Osteoblast (primary cell): ENCODE measurements at regions not wholly inside any gene's neighbourhood (a gene's known extent, or its start where the extent isn't known, plus 50 kb on each side); places are given as distances from the start of the nearest gene placed in this dataset.

Experiments
- DNase-seq: peaks from one replicate; pipeline ENCODE4 v3.0.0; 2011; ENCODE audit warnings: low spot score, mixed read lengths; ENCODE audit not compliant: insufficient read length; ENCODE audit errors: missing footprints
- H2AFZ ChIP-seq: 2 replicates; pipeline ENCODE4 v1.6.0; 2011; ENCODE audit warnings: mild to moderate bottlenecking, low read length
- H3K27ac ChIP-seq: 2 replicates; pipeline ENCODE4 v1.5.1; 2011; ENCODE audit warnings: mild to moderate bottlenecking, low read depth, low read length, moderate library complexity
- H3K27me3 ChIP-seq: 2 replicates; pipeline ENCODE4 v1.6.0; 2012; ENCODE audit warnings: mild to moderate bottlenecking, control low read depth, inconsistent platforms, low read length, moderate library complexity; ENCODE audit not compliant: insufficient read depth
- H3K36me3 ChIP-seq: 2 replicates; pipeline ENCODE4 v1.5.1; 2011; ENCODE audit warnings: mild to moderate bottlenecking, low read length, control low read depth, moderate library complexity; ENCODE audit not compliant: insufficient read depth
- H3K4me1 ChIP-seq: 2 replicates; pipeline ENCODE4 v1.5.1; 2011; ENCODE audit warnings: mild to moderate bottlenecking, low read length, control low read depth, moderate library complexity; ENCODE audit not compliant: insufficient read depth
- H3K4me2 ChIP-seq: 2 replicates; pipeline ENCODE4 v1.6.0; 2011; ENCODE audit warnings: mild to moderate bottlenecking, low read length; ENCODE audit not compliant: insufficient read depth
- H3K4me3 ChIP-seq: fragments of 200-600 bp; sonication (generic); 3 replicates; pipeline ENCODE4 v1.5.1; 2012; ENCODE audit warnings: mild to moderate bottlenecking, low read length, inconsistent platforms; ENCODE audit not compliant: insufficient read depth
- H3K79me2 ChIP-seq: 2 replicates; pipeline ENCODE4 v1.6.0; 2012; ENCODE audit warnings: mild to moderate bottlenecking, low read length, control low read depth, inconsistent platforms; ENCODE audit not compliant: insufficient read depth
- H3K9me3 ChIP-seq: 2 replicates; pipeline ENCODE4 v1.5.1; 2011; ENCODE audit warnings: low read depth, low read length, control low read depth
- H4K20me1 ChIP-seq: 2 replicates; pipeline ENCODE4 v1.6.0; 2012; ENCODE audit warnings: mild to moderate bottlenecking, low read length, control low read depth; ENCODE audit not compliant: insufficient read depth
- CTCF ChIP-seq: IDR thresholded peaks from 2 replicates; pipeline ENCODE4 v1.5.1; 2011; ENCODE audit warnings: mild to moderate bottlenecking, low read depth, low read length, moderate library complexity; ENCODE audit errors: extremely low read depth

DNA sequence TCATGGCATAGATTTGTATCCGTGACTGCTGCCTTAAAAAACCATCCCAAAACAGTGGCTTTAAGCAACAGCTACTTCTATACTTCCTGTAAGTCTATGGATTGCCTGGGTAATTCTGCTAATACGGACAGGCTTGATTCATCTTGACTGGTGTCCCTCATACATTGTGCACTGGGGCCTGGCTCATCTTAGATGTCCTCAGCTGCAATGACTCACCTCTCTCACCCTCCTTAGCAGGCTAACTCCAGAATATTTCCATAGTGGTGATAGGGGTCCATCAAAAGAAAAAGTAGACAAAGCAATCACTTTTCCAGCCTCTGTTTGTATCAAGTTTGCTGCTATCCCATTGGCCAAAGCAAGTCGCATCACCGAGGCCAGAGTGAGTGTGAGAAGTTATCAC lies 409.1 kb upstream of the KAZN start:
- no peaks in the 10 kb centered on the region for H4K20me1 ChIP-seq
- no peak overlapping the region for H3K4me2 ChIP-seq
- no peak overlapping the region for H3K4me3 ChIP-seq
- no peaks in the 10 kb centered on the region for H3K4me1 ChIP-seq
- no peaks in the 10 kb centered on the region for H3K79me2 ChIP-seq
- no peaks in the 10 kb centered on the region for H3K9me3 ChIP-seq
- DNase-seq: no peak
- H2AFZ ChIP-seq: no peak overlapping the region
- no peaks in the 10 kb centered on the region for H3K36me3 ChIP-seq
- H3K27ac ChIP-seq: no peak overlapping the region
- peaks cover 3% of the 10 kb centered on the region for H3K27me3 ChIP-seq
- TF ChIP-seq CTCF: no peak

DNA sequence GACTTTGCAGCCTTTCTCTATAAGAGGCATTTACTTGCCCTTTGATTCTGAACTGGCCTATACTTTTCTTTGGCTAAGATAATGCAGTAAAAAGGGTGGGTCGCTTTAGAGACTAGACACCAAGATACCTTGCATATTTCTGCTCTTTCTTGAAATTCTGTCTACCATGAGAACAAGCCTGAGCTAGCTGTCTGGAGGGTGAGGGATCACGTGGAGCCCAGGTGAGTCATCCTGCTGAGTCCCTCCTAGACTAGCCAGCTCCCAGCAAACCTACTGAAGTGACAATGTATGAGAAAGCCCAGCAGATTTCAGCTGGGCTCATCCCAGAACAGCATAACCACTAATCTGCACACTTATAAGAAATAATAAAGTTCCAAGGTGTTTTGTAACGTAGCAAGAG lies 408.0 kb upstream of the KAZN start:
- TF ChIP-seq CTCF: no peak
- H3K27me3 ChIP-seq: no peaks in the 10 kb centered on the region
- no peak overlapping the region for H2AFZ ChIP-seq
- H3K4me1 ChIP-seq: no peaks in the 10 kb centered on the region
- H3K9me3 ChIP-seq: no peaks in the 10 kb centered on the region
- H3K79me2 ChIP-seq: no peaks in the 10 kb centered on the region
- DNase-seq: no peak
- H4K20me1 ChIP-seq: no peaks in the 10 kb centered on the region
- no peak overlapping the region for H3K4me2 ChIP-seq
- no peak overlapping the region for H3K27ac ChIP-seq
- no peaks in the 10 kb centered on the region for H3K36me3 ChIP-seq
- H3K4me3 ChIP-seq: no peak overlapping the region

DNA sequence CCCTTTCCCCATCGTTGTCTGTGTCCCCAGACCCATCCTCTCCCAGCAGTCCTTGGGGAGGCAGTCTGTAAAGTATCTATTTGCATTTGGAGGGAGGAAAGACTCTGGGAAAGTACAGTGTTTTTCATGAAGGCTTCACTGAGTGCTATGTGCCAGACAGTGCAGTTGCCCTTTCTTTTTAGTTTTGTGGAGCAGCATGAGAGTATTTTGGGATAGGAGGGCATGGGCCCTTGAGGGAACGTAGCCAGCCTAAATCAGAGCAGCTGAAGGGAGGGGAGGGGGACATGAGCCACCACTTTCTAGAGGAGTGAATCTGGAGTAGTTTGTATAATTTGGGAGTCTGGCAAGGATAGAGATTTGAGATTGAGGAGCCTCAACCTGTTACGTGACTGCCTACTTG lies 404.0 kb upstream of the KAZN start:
- no peaks in the 10 kb centered on the region for H3K27me3 ChIP-seq
- H3K27ac ChIP-seq: no peak overlapping the region
- no peak overlapping the region for H3K4me3 ChIP-seq
- no peaks in the 10 kb centered on the region for H3K79me2 ChIP-seq
- no peak overlapping the region for H2AFZ ChIP-seq
- no peak for DNase-seq
- H3K4me1 ChIP-seq: no peaks in the 10 kb centered on the region
- H3K9me3 ChIP-seq: no peaks in the 10 kb centered on the region
- no peaks in the 10 kb centered on the region for H4K20me1 ChIP-seq
- no peak for TF ChIP-seq CTCF
- H3K36me3 ChIP-seq: no peaks in the 10 kb centered on the region
- H3K4me2 ChIP-seq: no peak overlapping the region

- Histone ChIP-seq H3K36me3 (no peaks in the 10 kb centered on the region), H3K4me3 (no peak overlapping the region), H2AFZ (no peak overlapping the region), H3K27ac (no peak overlapping the region), H3K9me3 (no peaks in the 10 kb centered on the region), H3K4me2 (no peak overlapping the region), H4K20me1 (no peaks in the 10 kb centered on the region), H3K27me3 (no peaks in the 10 kb centered on the region), H3K79me2 (no peaks in the 10 kb centered on the region), H3K4me1 (no peaks in the 10 kb centered on the region)
- no peak for TF ChIP-seq CTCF
- no peak for DNase-seq
These were observed 393.4 kb upstream of the KAZN start for GRCh38 chr1:14205066-14205465.
